Trophoblast cell (in vitro differentiated cells and primary cell): ENCODE measurements at regions not wholly inside any gene's neighbourhood (a gene's known extent, or its start where the extent isn't known, plus 50 kb on each side); places are given as distances from the start of the nearest gene placed in this dataset.

ENCODE experiments used
- DNase-seq, 2 donors: peaks; one replicate each; pipeline ENCODE4 v3.0.0-alpha.2; 2016
- H2AFZ ChIP-seq: 2 replicates; pipeline ENCODE4 v1.6.1; 2013; ENCODE audit warnings: low read length, moderate library complexity, mild to moderate bottlenecking; ENCODE audit not compliant: insufficient read depth, poor library complexity
- H2AK5ac ChIP-seq: 2 replicates; pipeline ENCODE4 v1.6.1; 2013; ENCODE audit warnings: mild to moderate bottlenecking, low read length
- H2BK120ac ChIP-seq: 2 replicates; pipeline ENCODE4 v1.6.1; 2013; ENCODE audit warnings: low read length, mild to moderate bottlenecking, moderate library complexity; ENCODE audit not compliant: insufficient read depth, poor library complexity
- H2BK12ac ChIP-seq: 2 replicates; pipeline ENCODE4 v1.6.1; 2013; ENCODE audit warnings: mild to moderate bottlenecking, low read length, moderate library complexity
- H2BK5ac ChIP-seq: 2 replicates; pipeline ENCODE4 v1.6.1; 2013; ENCODE audit warnings: low read length, low read depth, moderate library complexity, mild to moderate bottlenecking; ENCODE audit not compliant: poor library complexity
- H3K14ac ChIP-seq: 2 replicates; pipeline ENCODE4 v1.6.1; 2013; ENCODE audit warnings: mild to moderate bottlenecking, low read length
- H3K18ac ChIP-seq: 2 replicates; pipeline ENCODE4 v1.6.1; 2013; ENCODE audit warnings: mild to moderate bottlenecking, low read length
- H3K23ac ChIP-seq: 2 replicates; pipeline ENCODE4 v1.6.1; 2013; ENCODE audit warnings: low read length
- H3K27ac ChIP-seq: 2 replicates; pipeline ENCODE4 v1.5.1; 2013; ENCODE audit warnings: low read depth, mild to moderate bottlenecking, inconsistent platforms, low read length, moderate library complexity
- H3K27me3 ChIP-seq: 2 replicates; pipeline ENCODE4 v1.6.1; 2013; ENCODE audit warnings: inconsistent platforms, mild to moderate bottlenecking, low read length, moderate library complexity; ENCODE audit not compliant: insufficient read depth
- H3K36me3 ChIP-seq, 2 experiments: 1 replicate in 1 of 2; 2 replicates in 1 of 2; pipeline ENCODE4 v1.6.1; 2013; ENCODE audit warnings: low read length in 2 of 2, mild to moderate bottlenecking in 2 of 2, moderate library complexity in 1 of 2; ENCODE audit not compliant: insufficient read depth in 2 of 2, control insufficient read depth in 1 of 2
- H3K4ac ChIP-seq: 2 replicates; pipeline ENCODE4 v1.6.1; 2013; ENCODE audit warnings: low read depth, mild to moderate bottlenecking, low read length, moderate library complexity
- H3K4me1 ChIP-seq, 2 experiments: 1 replicate in 1 of 2; 2 replicates in 1 of 2; pipeline ENCODE4 v1.6.1; 2013; ENCODE audit warnings: low read length in 2 of 2, mild to moderate bottlenecking in 2 of 2, moderate library complexity in 1 of 2; ENCODE audit not compliant: insufficient read depth in 2 of 2, control insufficient read depth in 1 of 2
- H3K4me2 ChIP-seq: 2 replicates; pipeline ENCODE4 v1.6.1; 2013; ENCODE audit warnings: inconsistent platforms, mild to moderate bottlenecking, low read length, moderate library complexity
- H3K4me3 ChIP-seq: 2 replicates; pipeline ENCODE4 v1.5.1; 2013; ENCODE audit warnings: mild to moderate bottlenecking, low read depth, low read length, inconsistent platforms
- H3K79me1 ChIP-seq: one replicate; pipeline ENCODE4 v1.6.1; 2013; ENCODE audit warnings: low read length
- H3K79me2 ChIP-seq: 2 replicates; pipeline ENCODE4 v1.6.1; 2013; ENCODE audit warnings: low read length, mild to moderate bottlenecking; ENCODE audit not compliant: control insufficient read depth, insufficient read depth, poor library complexity
- H3K9ac ChIP-seq: 2 replicates; pipeline ENCODE4 v1.6.1; 2013; ENCODE audit warnings: mild to moderate bottlenecking, low read length
- H3K9me3 ChIP-seq: 2 replicates; pipeline ENCODE4 v1.6.1; 2013; ENCODE audit warnings: low read depth, mild to moderate bottlenecking, control low read depth, inconsistent platforms, low read length; ENCODE audit not compliant: insufficient read depth
- H4K12ac ChIP-seq: 2 replicates; pipeline ENCODE4 v1.6.1; 2013; ENCODE audit warnings: low read depth, mild to moderate bottlenecking, low read length, moderate library complexity
- H4K8ac ChIP-seq: 2 replicates; pipeline ENCODE4 v1.6.1; 2013; ENCODE audit warnings: low read depth, mild to moderate bottlenecking, low read length, moderate library complexity
- H4K91ac ChIP-seq: one replicate; pipeline ENCODE4 v1.6.1; 2013; ENCODE audit warnings: low read depth, mild to moderate bottlenecking, low read length, moderate library complexity
- WGBS: extraction: QIAGEN DNeasy Blood & Tissue Kit; methylation state at CpG from one replicate; pipeline ENCODE4 v1.1.7; 2013; ENCODE audit warnings: missing lambda C conversion rate; ENCODE audit not compliant: insufficient read length, insufficient coverage; ENCODE audit errors: extremely low coverage; 5-methylcytosine and 5-hydroxymethylcytosine counted together

DNA sequence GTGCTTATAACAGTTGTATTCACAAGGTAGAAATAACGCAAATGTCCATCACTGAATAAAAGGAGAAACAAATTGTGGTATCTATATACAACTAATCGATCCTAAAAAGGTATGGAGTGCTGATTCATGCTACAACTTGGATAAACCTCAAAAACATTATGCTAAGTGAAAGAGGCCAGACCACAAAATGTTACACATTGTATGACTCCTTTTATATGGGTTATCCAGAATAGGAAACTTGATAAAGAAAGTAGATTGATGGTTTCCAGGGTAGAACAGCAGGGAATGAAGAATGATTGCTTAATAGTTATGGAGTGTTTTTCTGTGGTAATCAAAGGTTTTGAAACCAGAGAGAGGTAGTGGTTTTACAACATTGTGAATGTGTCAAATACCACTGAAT lies 432.2 kb upstream of the TRIB2 start:
- no peaks in the 10 kb centered on the region for H3K36me3 ChIP-seq
- peaks cover 5 to 16% of the 10 kb centered on the region in 2 experiments for H3K4me1 ChIP-seq
- no peak overlapping the region for H3K4me3 ChIP-seq
- H2AK5ac ChIP-seq: no peak overlapping the region
- H3K23ac ChIP-seq: no peak overlapping the region
- H3K18ac ChIP-seq: no peak overlapping the region
- H3K9ac ChIP-seq: no peak overlapping the region
- no CpG with 5 or more reads among the region's 2 CpGs for WGBS
- H3K9me3 ChIP-seq: no peaks in the 10 kb centered on the region
- H3K79me1 ChIP-seq: peaks cover 4% of the 10 kb centered on the region
- no peak overlapping the region for H2BK120ac ChIP-seq
- no peak overlapping the region for H4K12ac ChIP-seq
- no peak overlapping the region for H3K4me2 ChIP-seq
- H3K79me2 ChIP-seq: no peaks in the 10 kb centered on the region
- no peak for DNase-seq
- H4K8ac ChIP-seq: no peak overlapping the region
- H2BK5ac ChIP-seq: no peak overlapping the region
- H3K4ac ChIP-seq: no peak overlapping the region
- H3K27ac ChIP-seq: no peak overlapping the region
- H4K91ac ChIP-seq: no peak overlapping the region
- H3K27me3 ChIP-seq: no peaks in the 10 kb centered on the region
- no peak overlapping the region for H2BK12ac ChIP-seq
- no peak overlapping the region for H3K14ac ChIP-seq
- H2AFZ ChIP-seq: no peak overlapping the region

DNA sequence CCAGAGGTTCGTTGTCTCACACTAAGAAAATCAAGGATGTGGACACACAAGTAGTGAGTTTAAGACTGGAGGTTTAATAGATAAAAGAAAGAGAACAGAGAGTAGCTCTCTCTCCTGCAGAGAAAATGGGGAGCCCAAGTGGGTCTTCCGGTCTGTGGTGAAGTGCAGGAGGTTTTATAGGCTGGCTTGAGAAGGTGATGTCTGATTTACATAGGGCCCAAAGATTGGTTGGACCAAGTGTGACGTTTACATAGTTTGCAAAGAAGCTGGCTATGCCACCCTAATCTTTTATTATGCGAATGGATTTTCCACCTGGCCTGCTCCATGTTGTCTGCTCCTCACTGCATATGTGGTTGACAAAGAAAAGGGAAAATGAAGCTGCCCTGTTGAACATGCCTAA lies 430.4 kb upstream of the TRIB2 start:
- peak overlapping the region; percentile 38 for H4K8ac ChIP-seq
- no peaks in the 10 kb centered on the region for H3K27me3 ChIP-seq
- H3K9me3 ChIP-seq: no peaks in the 10 kb centered on the region
- DNase-seq: no peak
- H3K36me3 ChIP-seq: no peaks in the 10 kb centered on the region
- H3K27ac ChIP-seq: no peak overlapping the region
- H4K12ac ChIP-seq: no peak overlapping the region
- no peak overlapping the region for H3K9ac ChIP-seq
- WGBS: no CpG with 5 or more reads among the region's 4 CpGs
- H4K91ac ChIP-seq: peak overlapping the region; percentile 43
- H3K18ac ChIP-seq: no peak overlapping the region
- H3K4me1 ChIP-seq: peaks cover 5 to 16% of the 10 kb centered on the region in 2 experiments
- H2BK120ac ChIP-seq: peak overlapping the region; percentile 66
- H3K79me1 ChIP-seq: peaks cover 4% of the 10 kb centered on the region
- peak overlapping the region; percentile 54 for H2AK5ac ChIP-seq
- no peak overlapping the region for H3K4me2 ChIP-seq
- no peak overlapping the region for H3K4me3 ChIP-seq
- H2AFZ ChIP-seq: no peak overlapping the region
- H3K79me2 ChIP-seq: no peaks in the 10 kb centered on the region
- no peak overlapping the region for H3K23ac ChIP-seq
- peak overlapping the region; percentile 56 for H2BK5ac ChIP-seq
- peak overlapping the region; percentile 64 for H2BK12ac ChIP-seq
- peak overlapping the region; percentile 56 for H3K14ac ChIP-seq
- H3K4ac ChIP-seq: no peak overlapping the region

DNA sequence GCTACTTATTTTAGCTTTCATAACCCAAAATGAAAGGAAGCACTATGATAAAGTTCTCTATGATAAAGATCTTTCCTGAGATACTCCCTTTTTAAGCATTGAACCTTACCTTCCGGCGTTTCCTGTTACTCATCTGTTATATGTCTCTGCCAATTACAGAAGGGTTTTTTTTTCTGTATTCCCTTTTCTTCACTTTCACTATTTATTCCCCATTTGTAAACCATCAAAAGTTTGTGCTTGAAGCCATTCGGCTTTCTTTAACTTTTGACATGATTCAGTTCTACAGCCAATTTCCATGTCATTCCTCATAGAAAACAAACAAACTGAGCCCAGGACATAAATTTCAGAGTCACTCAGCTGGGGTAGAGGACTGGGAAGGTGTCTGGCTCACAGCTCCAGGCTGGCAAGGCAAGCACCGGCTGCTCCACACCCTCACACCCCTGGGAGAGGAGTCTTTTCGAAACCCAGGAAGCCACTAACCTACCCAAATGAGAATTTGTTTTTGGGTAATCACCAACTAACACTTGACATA lies 429.4 kb upstream of the TRIB2 start:
- H3K27me3 ChIP-seq: no peaks in the 10 kb centered on the region
- no peak overlapping the region for H3K14ac ChIP-seq
- H3K18ac ChIP-seq: no peak overlapping the region
- no peak for DNase-seq
- no peak overlapping the region for H3K4ac ChIP-seq
- H2BK5ac ChIP-seq: peak overlapping the region; percentile 49
- H2BK12ac ChIP-seq: no peak overlapping the region
- H3K4me2 ChIP-seq: no peak overlapping the region
- peaks cover 5 to 16% of the 10 kb centered on the region in 2 experiments for H3K4me1 ChIP-seq
- H4K8ac ChIP-seq: peak overlapping the region; percentile 53
- H4K12ac ChIP-seq: no peak overlapping the region
- H3K79me2 ChIP-seq: no peaks in the 10 kb centered on the region
- H2AK5ac ChIP-seq: no peak overlapping the region
- no peak overlapping the region for H2AFZ ChIP-seq
- no peak overlapping the region for H3K4me3 ChIP-seq
- no peak overlapping the region for H2BK120ac ChIP-seq
- no peak overlapping the region for H3K23ac ChIP-seq
- peaks cover 4% of the 10 kb centered on the region for H3K79me1 ChIP-seq
- no peak overlapping the region for H3K9ac ChIP-seq
- no peaks in the 10 kb centered on the region for H3K36me3 ChIP-seq
- WGBS: no CpG with 5 or more reads among the region's 5 CpGs
- peak overlapping the region; percentile 37 for H3K27ac ChIP-seq
- no peaks in the 10 kb centered on the region for H3K9me3 ChIP-seq
- H4K91ac ChIP-seq: peak overlapping the region; percentile 68

DNA sequence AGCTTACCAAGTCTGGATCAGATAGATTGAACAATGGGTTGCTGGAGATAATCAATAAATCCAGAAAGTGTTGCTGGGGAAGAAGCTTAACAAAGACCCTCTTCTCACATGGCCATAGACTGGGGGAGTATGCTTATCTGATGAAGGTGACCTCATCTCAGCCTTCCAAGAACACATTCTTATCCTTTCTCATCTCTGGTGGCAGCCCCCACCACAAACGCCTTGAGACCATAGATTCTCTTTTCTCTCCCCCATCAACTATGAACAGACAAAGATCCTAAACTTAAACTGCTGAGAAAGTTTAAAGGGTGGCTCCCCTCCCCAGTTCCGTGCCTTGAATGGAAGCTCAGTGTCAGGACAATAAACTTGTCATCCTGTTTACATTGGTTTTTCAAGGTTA lies 428.7 kb upstream of the TRIB2 start:
- Histone ChIP-seq H3K27ac (no peak overlapping the region), H2BK5ac (peak overlapping the region; percentile 49), H3K36me3 (no peaks in the 10 kb centered on the region), H2AK5ac (no peak overlapping the region), H3K79me2 (no peaks in the 10 kb centered on the region), H3K9me3 (no peaks in the 10 kb centered on the region), H3K18ac (no peak overlapping the region), H4K12ac (no peak overlapping the region), H3K4ac (no peak overlapping the region), H2AFZ (no peak overlapping the region), H3K23ac (no peak overlapping the region), H3K4me1 (peaks cover 5 to 16% of the 10 kb centered on the region in 2 experiments), H3K14ac (no peak overlapping the region), H3K9ac (no peak overlapping the region), H2BK120ac (peak overlapping the region; percentile 24), H3K27me3 (no peaks in the 10 kb centered on the region), H3K79me1 (peaks cover 4% of the 10 kb centered on the region), H4K91ac (no peak overlapping the region), H2BK12ac (peak overlapping the region; percentile 11), H3K4me2 (peak overlapping the region; percentile 27), H4K8ac (no peak overlapping the region), H3K4me3 (no peak overlapping the region)
- WGBS: no CpG with 5 or more reads among the region's 2 CpGs
- DNase-seq: no peak
